ENCODE measurements at regions not wholly inside any gene's neighbourhood (a gene's known extent, or its start where the extent isn't known, plus 50 kb on each side); places are given as distances from the start of the nearest gene placed in this dataset.

- Histone ChIP-seq H2AFZ (ENCODE audit: low read depth, low read length) (no peak overlapping the region), H3K9me3 (ENCODE audit: insufficient read depth, low read length, severe bottlenecking) (no peaks in the 10 kb centered on the region), H4K20me1 (ENCODE audit: insufficient read depth, low read length) (no peaks in the 10 kb centered on the region), H3K4me3 (ENCODE audit: low read depth in 1 of 2, low read length in 2 of 2) (no peak overlapping the region), H3K27ac (ENCODE audit: low read length) (no peak overlapping the region), H3K36me3 (ENCODE audit: insufficient read depth, low read length) (no peaks in the 10 kb centered on the region), H3K79me2 (ENCODE audit: insufficient read depth, low read length) (no peaks in the 10 kb centered on the region), H3K27me3 (ENCODE audit: insufficient read depth, low read length, poor library complexity) (peaks cover 4% of the 10 kb centered on the region), H3K9ac (ENCODE audit: low read depth, low read length) (no peak overlapping the region), H3K4me2 (ENCODE audit: insufficient read depth, low read length) (no peak overlapping the region), H3K4me1 (ENCODE audit: insufficient read depth, low read length) (peaks cover 6% of the 10 kb centered on the region; the same call in 1 of the 2 replicates)
- no peak for DNase-seq
- TF ChIP-seq CTCF (IDR thresholded peaks at IDR 0.05; ENCODE audit: borderline replicate concordance, extremely low read depth, low read length, poor library complexity, severe bottlenecking) (peak; percentile 54), EZH2 (IDR thresholded peaks at IDR 0.05; ENCODE audit: borderline replicate concordance, low read depth, low read length, severe bottlenecking) (no peak)
- no peak for ATAC-seq (ENCODE audit: insufficient read depth, low read depth)
Measured at GRCh38 chr10:4770801-4771553, 55.0 kb upstream of the AKR1E2 start.

GRCh38 chr10:4768416-4768815 lies 57.6 kb upstream of the AKR1E2 start:
- H3K36me3 ChIP-seq (ENCODE audit: insufficient read depth, low read length) = no peaks in the 10 kb centered on the region
- no peaks in the 10 kb centered on the region for H3K79me2 ChIP-seq (ENCODE audit: insufficient read depth, low read length)
- H3K4me1 ChIP-seq (ENCODE audit: insufficient read depth, low read length) = peaks cover 6% of the 10 kb centered on the region; the same call in 1 of the 2 replicates
- no peaks in the 10 kb centered on the region for H3K27me3 ChIP-seq (ENCODE audit: insufficient read depth, low read length, poor library complexity)
- no peak overlapping the region for H3K4me2 ChIP-seq (ENCODE audit: insufficient read depth, low read length)
- DNase-seq = no peak
- no peaks in the 10 kb centered on the region for H3K9me3 ChIP-seq (ENCODE audit: insufficient read depth, low read length, severe bottlenecking)
- H3K9ac ChIP-seq (ENCODE audit: low read depth, low read length) = no peak overlapping the region
- no peak overlapping the region for H2AFZ ChIP-seq (ENCODE audit: low read depth, low read length)
- H3K27ac ChIP-seq (ENCODE audit: low read length) = no peak overlapping the region
- no peak for ATAC-seq (ENCODE audit: insufficient read depth, low read depth)
- H3K4me3 ChIP-seq (ENCODE audit: low read depth in 1 of 2, low read length in 2 of 2) = no peak overlapping the region
- no peaks in the 10 kb centered on the region for H4K20me1 ChIP-seq (ENCODE audit: insufficient read depth, low read length)
- TF ChIP-seq CTCF (IDR thresholded peaks at IDR 0.05; ENCODE audit: borderline replicate concordance, extremely low read depth, low read length, poor library complexity, severe bottlenecking) (no peak), EZH2 (IDR thresholded peaks at IDR 0.05; ENCODE audit: borderline replicate concordance, low read depth, low read length, severe bottlenecking) (no peak)

- DNase-seq = peak; percentile 30
- no peaks in the 10 kb centered on the region for H3K9me3 ChIP-seq (ENCODE audit: insufficient read depth, low read length, severe bottlenecking)
- peak; percentile 64; the same call in 2 of the 3 replicates for ATAC-seq (ENCODE audit: insufficient read depth, low read depth)
- TF ChIP-seq EZH2 (IDR thresholded peaks at IDR 0.05; ENCODE audit: borderline replicate concordance, low read depth, low read length, severe bottlenecking) (no peak), CTCF (IDR thresholded peaks at IDR 0.05; ENCODE audit: borderline replicate concordance, extremely low read depth, low read length, poor library complexity, severe bottlenecking) (peak; percentile 81)
- no peaks in the 10 kb centered on the region for H3K36me3 ChIP-seq (ENCODE audit: insufficient read depth, low read length)
- H3K27ac ChIP-seq (ENCODE audit: low read length) = no peak overlapping the region
- no peak overlapping the region for H3K9ac ChIP-seq (ENCODE audit: low read depth, low read length)
- H3K4me2 ChIP-seq (ENCODE audit: insufficient read depth, low read length) = no peak overlapping the region
- H3K79me2 ChIP-seq (ENCODE audit: insufficient read depth, low read length) = no peaks in the 10 kb centered on the region
- no peaks in the 10 kb centered on the region for H4K20me1 ChIP-seq (ENCODE audit: insufficient read depth, low read length)
- no peaks in the 10 kb centered on the region for H3K27me3 ChIP-seq (ENCODE audit: insufficient read depth, low read length, poor library complexity)
- H2AFZ ChIP-seq (ENCODE audit: low read depth, low read length) = no peak overlapping the region
- H3K4me1 ChIP-seq (ENCODE audit: insufficient read depth, low read length) = peaks cover 6% of the 10 kb centered on the region; the same call in 1 of the 2 replicates
- no peak overlapping the region for H3K4me3 ChIP-seq (ENCODE audit: low read depth in 1 of 2, low read length in 2 of 2)
Measured at GRCh38 chr10:4767033-4767814, 58.8 kb upstream of the AKR1E2 start.

All from DND-41 (cell line).